Type B pancreatic cell (in vitro differentiated cells): ENCODE measurements at regions not wholly inside any gene's neighbourhood (a gene's known extent, or its start where the extent isn't known, plus 50 kb on each side); places are given as distances from the start of the nearest gene placed in this dataset.

Experiments used
- DNase-seq: peaks from one replicate; pipeline ENCODE4 v3.0.0; 2021; ENCODE audit warnings: mixed read lengths; ENCODE audit not compliant: unreplicated experiment; ENCODE audit errors: extremely low spot score
- H3K27ac Mint-ChIP-seq: 2 replicates; pipeline ENCODE4 v1.8.0; 2021; ENCODE audit warnings: mild to moderate bottlenecking, mixed read lengths
- H3K27me3 Mint-ChIP-seq: 2 replicates; pipeline ENCODE4 v1.8.0; 2021; ENCODE audit warnings: mixed read lengths
- H3K36me3 Mint-ChIP-seq: 2 replicates; pipeline ENCODE4 v1.8.0; 2021; ENCODE audit warnings: mixed read lengths
- H3K4me1 Mint-ChIP-seq: one replicate; pipeline ENCODE4 v1.8.0; 2021; ENCODE audit warnings: mixed read lengths; ENCODE audit not compliant: unreplicated experiment
- H3K4me3 Mint-ChIP-seq: 2 replicates; pipeline ENCODE4 v1.8.0; 2021; ENCODE audit warnings: mild to moderate bottlenecking, mixed read lengths
- H3K9me3 Mint-ChIP-seq: 2 replicates; pipeline ENCODE4 v1.8.0; 2021; ENCODE audit warnings: mixed read lengths
- CTCF ChIP-seq: fragments of 200-600 bp; sonication (generic); conservative IDR thresholded peaks from 2 replicates; pipeline ENCODE4 v1.5.0; 2021; ENCODE audit warnings: antibody characterized with exemption, mild to moderate bottlenecking

DNA sequence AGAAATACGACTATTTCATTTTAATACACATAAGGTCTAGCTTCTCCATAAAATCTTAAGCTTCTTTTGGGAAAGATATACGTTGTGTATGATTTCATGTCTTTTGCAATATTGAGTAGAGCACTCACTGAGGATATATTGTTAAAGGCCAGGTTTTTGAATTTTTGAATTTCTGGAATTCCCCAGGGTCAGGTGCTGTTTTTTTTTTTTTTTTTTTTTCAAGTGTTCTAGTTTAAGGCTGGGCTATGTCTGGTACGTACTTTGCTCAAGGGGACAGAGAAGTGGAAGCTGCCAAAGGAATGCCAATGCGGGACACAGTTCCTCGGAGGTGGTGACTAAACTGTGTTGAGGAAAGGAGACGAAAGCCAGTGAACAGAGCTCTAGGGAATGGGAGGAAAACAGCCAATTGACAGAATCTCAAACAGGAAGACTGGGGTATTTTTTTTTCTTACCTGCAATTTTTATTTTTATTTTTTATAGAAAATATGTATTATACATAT is 510.5 kb upstream of the CBLB start:
- Mint-ChIP-seq H3K27ac (peak overlapping the region; percentile 33), H3K36me3 (no peaks in the 10 kb centered on the region), H3K27me3 (no peaks in the 10 kb centered on the region), H3K4me3 (no peak overlapping the region), H3K9me3 (no peaks in the 10 kb centered on the region), H3K4me1 (peaks cover 5% of the 10 kb centered on the region)
- no peak for DNase-seq
- TF ChIP-seq CTCF: no peak

DNA sequence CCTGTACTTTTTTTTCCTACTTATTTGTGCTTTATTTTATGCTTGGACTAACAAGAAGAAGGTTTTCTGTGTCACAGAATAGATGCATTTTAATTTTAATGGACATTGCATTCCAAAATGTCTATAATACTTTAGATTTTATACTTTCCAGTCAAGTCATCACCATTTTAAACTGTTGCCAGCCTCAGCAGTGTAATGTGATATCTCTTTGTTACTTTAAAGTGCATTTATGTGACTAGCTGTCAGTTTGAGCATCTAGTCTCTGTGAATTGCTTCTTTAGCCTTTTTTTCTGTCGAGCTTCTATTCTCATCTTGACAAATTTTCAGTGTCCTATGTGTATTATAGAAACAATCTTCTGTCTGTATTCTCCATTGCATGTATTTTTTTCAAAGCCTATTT is 511.4 kb upstream of the CBLB start:
- TF ChIP-seq CTCF: no peak
- H3K36me3 Mint-ChIP-seq: no peaks in the 10 kb centered on the region
- peaks cover 5% of the 10 kb centered on the region for H3K4me1 Mint-ChIP-seq
- no peaks in the 10 kb centered on the region for H3K27me3 Mint-ChIP-seq
- DNase-seq: no peak
- H3K27ac Mint-ChIP-seq: no peak overlapping the region
- no peak overlapping the region for H3K4me3 Mint-ChIP-seq
- H3K9me3 Mint-ChIP-seq: no peaks in the 10 kb centered on the region

GRCh38 chr3:106381286-106381938 is 512.6 kb upstream of the CBLB start:
- TF ChIP-seq CTCF: no peak
- Mint-ChIP-seq H3K36me3 (no peaks in the 10 kb centered on the region), H3K27me3 (no peaks in the 10 kb centered on the region), H3K4me1 (peaks cover 9% of the 10 kb centered on the region), H3K27ac (no peak overlapping the region), H3K9me3 (no peaks in the 10 kb centered on the region), H3K4me3 (no peak overlapping the region)
- no peak for DNase-seq

- no peaks in the 10 kb centered on the region for H3K36me3 Mint-ChIP-seq
- DNase-seq: no peak
- TF ChIP-seq CTCF: no peak
- no peak overlapping the region for H3K4me3 Mint-ChIP-seq
- H3K27me3 Mint-ChIP-seq: no peaks in the 10 kb centered on the region
- H3K9me3 Mint-ChIP-seq: no peaks in the 10 kb centered on the region
- no peak overlapping the region for H3K27ac Mint-ChIP-seq
- H3K4me1 Mint-ChIP-seq: peaks cover 9% of the 10 kb centered on the region
Measured at GRCh38 chr3:106381939-106382335, 513.1 kb upstream of the CBLB start.

GRCh38 chr3:106386050-106386449 is 517.2 kb upstream of the CBLB start:
- Mint-ChIP-seq H3K36me3 (no peaks in the 10 kb centered on the region), H3K4me1 (peaks cover 4% of the 10 kb centered on the region), H3K27me3 (no peaks in the 10 kb centered on the region), H3K27ac (no peak overlapping the region), H3K9me3 (no peaks in the 10 kb centered on the region), H3K4me3 (no peak overlapping the region)
- no peak for DNase-seq
- TF ChIP-seq CTCF: no peak
